ENCODE measurements at regions not wholly inside any gene's neighbourhood (a gene's known extent, or its start where the extent isn't known, plus 50 kb on each side); places are given as distances from the start of the nearest gene placed in this dataset.
"Not testable (repeated sequence)": the region's sequence is repeated elsewhere in the genome, so short reads cannot be mapped to it uniquely, and the experiment has no call there.

- not testable (repeated sequence) for TF ChIP-seq CTCF (IDR thresholded peaks at IDR 0.05); EZH2 (IDR thresholded peaks at IDR 0.05; ENCODE audit: borderline replicate concordance, insufficient read depth, low read depth, low read length, poor library complexity, severe bottlenecking)
These were observed 69.4 kb upstream of the PMPCB start for GRCh38 chr7:103227787-103228186.

Measured in B cell (primary cell).